IMR-90 (cell line): ENCODE measurements at regions not wholly inside any gene's neighbourhood (a gene's known extent, or its start where the extent isn't known, plus 50 kb on each side); places are given as distances from the start of the nearest gene placed in this dataset.

Source experiments
- CEBPB ChIP-seq: IDR thresholded peaks from 2 replicates; pipeline ENCODE4 v1.6.1; 2012; ENCODE audit warnings: low read depth, low read length, improper control_type of control experiment
- RAD21 ChIP-seq: IDR thresholded peaks from 2 replicates; pipeline ENCODE4 v1.6.1; 2012; ENCODE audit warnings: low read length, improper control_type of control experiment
- RCOR1 ChIP-seq: IDR thresholded peaks from 2 replicates; pipeline ENCODE4 v1.6.1; 2012; ENCODE audit warnings: mild to moderate bottlenecking, low read length, improper control_type of control experiment; ENCODE audit not compliant: insufficient replicate concordance
- TF ChIP-seq, protein P1 (sequence below): conservative IDR thresholded peaks from 2 replicates; pipeline ENCODE4 v1.5.1; 2012; ENCODE audit warnings: mild to moderate bottlenecking, low read depth, low read length, improper control_type of control experiment

DNA sequence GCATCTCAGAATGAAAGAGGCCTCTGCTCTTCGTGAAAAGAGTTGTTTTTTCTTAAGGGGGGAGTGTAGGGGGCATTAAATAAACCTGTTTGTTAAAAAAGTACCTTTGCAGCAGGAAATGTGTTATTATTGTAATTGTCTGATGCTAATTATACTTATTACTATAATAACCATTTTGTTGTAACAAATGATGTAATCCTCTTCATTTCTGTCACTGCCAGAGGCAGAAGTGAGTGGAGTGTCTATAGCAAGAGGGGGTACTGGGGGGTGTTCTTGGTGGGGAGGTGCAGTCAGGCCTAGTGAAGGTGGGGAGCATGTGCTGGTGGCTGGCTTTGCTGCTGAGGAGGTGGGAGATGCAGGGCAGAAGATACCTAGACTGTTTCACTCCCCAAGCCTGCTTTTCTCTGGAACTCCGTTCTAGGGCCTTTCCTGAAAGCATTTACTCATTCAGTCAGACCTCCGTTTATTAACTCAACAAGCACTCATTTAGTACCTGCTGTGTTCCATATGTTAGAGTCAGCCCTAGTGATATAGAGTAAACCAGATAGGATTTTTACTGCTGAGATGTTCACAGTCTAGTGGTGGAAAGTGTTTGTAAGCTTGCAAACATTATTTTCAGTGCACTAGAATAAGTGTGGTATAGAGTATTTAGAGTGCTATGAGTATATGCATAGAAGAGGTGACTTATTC is 77.5 kb upstream of the CISTR start:
- TF ChIP-seq RCOR1 = no peak
- no peak for TF ChIP-seq CEBPB
- TF ChIP-seq RAD21 = no peak
- TF ChIP-seq, protein P1, sequence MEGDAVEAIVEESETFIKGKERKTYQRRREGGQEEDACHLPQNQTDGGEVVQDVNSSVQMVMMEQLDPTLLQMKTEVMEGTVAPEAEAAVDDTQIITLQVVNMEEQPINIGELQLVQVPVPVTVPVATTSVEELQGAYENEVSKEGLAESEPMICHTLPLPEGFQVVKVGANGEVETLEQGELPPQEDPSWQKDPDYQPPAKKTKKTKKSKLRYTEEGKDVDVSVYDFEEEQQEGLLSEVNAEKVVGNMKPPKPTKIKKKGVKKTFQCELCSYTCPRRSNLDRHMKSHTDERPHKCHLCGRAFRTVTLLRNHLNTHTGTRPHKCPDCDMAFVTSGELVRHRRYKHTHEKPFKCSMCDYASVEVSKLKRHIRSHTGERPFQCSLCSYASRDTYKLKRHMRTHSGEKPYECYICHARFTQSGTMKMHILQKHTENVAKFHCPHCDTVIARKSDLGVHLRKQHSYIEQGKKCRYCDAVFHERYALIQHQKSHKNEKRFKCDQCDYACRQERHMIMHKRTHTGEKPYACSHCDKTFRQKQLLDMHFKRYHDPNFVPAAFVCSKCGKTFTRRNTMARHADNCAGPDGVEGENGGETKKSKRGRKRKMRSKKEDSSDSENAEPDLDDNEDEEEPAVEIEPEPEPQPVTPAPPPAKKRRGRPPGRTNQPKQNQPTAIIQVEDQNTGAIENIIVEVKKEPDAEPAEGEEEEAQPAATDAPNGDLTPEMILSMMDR = no peak
